Caco-2 (cell line): ENCODE measurements at regions not wholly inside any gene's neighbourhood (a gene's known extent, or its start where the extent isn't known, plus 50 kb on each side); places are given as distances from the start of the nearest gene placed in this dataset.
"Not testable (repeated sequence)": the region's sequence is repeated elsewhere in the genome, so short reads cannot be mapped to it uniquely, and the experiment has no call there.

Experiments used
- BruUV-seq: library from RNA; stranded (reverse); fragments of 400-500 nt; replicated peaks from 2 replicates; lab custom pipeline; 2021; lab: Mats Ljungman, UMichigan
- CTCF ChIA-PET: fragments of 300-600 bp; sonication (Branson Sonifier 250); formaldehyde crosslinking; loops from one replicate; lab custom pipeline; 2022; ENCODE audit warnings: antibody characterized with exemption; lab: Charles Lee
- POLR2A ChIA-PET: fragments of 300-600 bp; sonication (Branson Sonifier 250); formaldehyde crosslinking; loops from one replicate; lab custom pipeline; 2022; ENCODE audit warnings: antibody characterized with exemption; lab: Charles Lee
- DNase-seq, 2 experiments: peaks; one replicate each; pipeline versions ENCODE4 v3.0.0 to v3.0.0-alpha.2; 2020 to 2022
- H3K27me3 ChIP-seq: replicated peaks from 2 replicates; pipeline ENCODE4 v1.6.0; 2011; ENCODE audit warnings: low read length; ENCODE audit not compliant: control insufficient read depth, insufficient read depth
- H3K36me3 ChIP-seq: 2 replicates; pipeline ENCODE4 v1.5.1; 2011; ENCODE audit warnings: low read length; ENCODE audit not compliant: control insufficient read depth, insufficient read depth
- H3K4me1 ChIP-seq: fragments of 250-450 bp; sonication (Bioruptor Pico); 2 replicates; pipeline ENCODE4 v1.5.1; 2020; ENCODE audit warnings: mild to moderate bottlenecking
- H3K4me3 ChIP-seq: 2 replicates; pipeline ENCODE4 v1.5.1; 2011; ENCODE audit warnings: low read depth, mild to moderate bottlenecking, control low read depth, low read length
- H3K9me3 ChIP-seq: fragments of 250-450 bp; sonication (Bioruptor Pico); 2 replicates; pipeline ENCODE4 v1.5.1; 2020; ENCODE audit warnings: mild to moderate bottlenecking, moderate library complexity
- H3K27ac Mint-ChIP-seq: one replicate; pipeline ENCODE4 v1.8.0; 2022; ENCODE audit warnings: mixed read lengths; ENCODE audit not compliant: unreplicated experiment
- H3K27me3 Mint-ChIP-seq: one replicate; pipeline ENCODE4 v1.8.0; 2022; ENCODE audit warnings: mixed read lengths; ENCODE audit not compliant: insufficient read depth, unreplicated experiment
- H3K36me3 Mint-ChIP-seq: one replicate; pipeline ENCODE4 v1.8.0; 2022; ENCODE audit warnings: mild to moderate bottlenecking, mixed read lengths; ENCODE audit not compliant: insufficient read depth, unreplicated experiment
- H3K4me1 Mint-ChIP-seq: one replicate; pipeline ENCODE4 v1.8.0; 2022; ENCODE audit warnings: low read depth, mixed read lengths; ENCODE audit not compliant: unreplicated experiment
- H3K4me3 Mint-ChIP-seq: one replicate; pipeline ENCODE4 v1.8.0; 2022; ENCODE audit warnings: mild to moderate bottlenecking, moderate library complexity, mixed read lengths; ENCODE audit not compliant: unreplicated experiment
- H3K9me3 Mint-ChIP-seq: one replicate; pipeline ENCODE4 v1.8.0; 2022; ENCODE audit warnings: mixed read lengths; ENCODE audit not compliant: unreplicated experiment
- CTCF ChIP-seq, 2 experiments: fragments of 200-600 bp in 1 of 2; IDR thresholded peaks; 1 replicate in 1 of 2; 2 replicates in 1 of 2; pipeline versions ENCODE4 v1.5.1 to v1.8.0; 2011 to 2022; ENCODE audit warnings: antibody characterized with exemption in 1 of 2, control low read depth in 1 of 2, inconsistent platforms in 1 of 2, low read depth in 1 of 2, low read length in 1 of 2, mild to moderate bottlenecking in 1 of 2, moderate library complexity in 1 of 2; ENCODE audit not compliant: insufficient read depth in 1 of 2, severe bottlenecking in 1 of 2, unreplicated experiment in 1 of 2
- intact Hi-C: fragments of 100-400 bp; cut with micrococcal nuclease; formaldehyde crosslinking; loops from one replicate; pipeline ENCODE4 v1.10.0; 2022; ENCODE audit not compliant: unreplicated experiment

GRCh38 chr2:64934530-64934929 lies 54.7 kb upstream of the SLC1A4 start:
- H3K4me1 Mint-ChIP-seq: no peaks in the 10 kb centered on the region
- Histone ChIP-seq H3K9me3 (no peaks in the 10 kb centered on the region), H3K4me3 (no peak overlapping the region), H3K36me3 (no peaks in the 10 kb centered on the region), H3K4me1 (no peaks in the 10 kb centered on the region), H3K27me3 (no peaks in the 10 kb centered on the region; the same call in 1 of the 2 replicates)
- TF ChIP-seq CTCF (IDR thresholded peaks at IDR 0.05; ENCODE audit: insufficient read depth in 1 of 2, low read depth in 1 of 2, low read length in 1 of 2, severe bottlenecking in 1 of 2, unreplicated experiment in 1 of 2): no peak
- H3K27ac Mint-ChIP-seq: no peak overlapping the region
- CTCF ChIA-PET: interaction anchor here (0.6 kb wide), 1 partner anchor 56 kb away, joined by 3 read pairs; no protein-coding TSS in a partner anchor
- intact Hi-C loops: no loop called here
- no peak for DNase-seq
- no peaks in the 10 kb centered on the region for H3K36me3 Mint-ChIP-seq
- peaks cover 12% of the 10 kb centered on the region for H3K27me3 Mint-ChIP-seq
- no peak overlapping the region for H3K4me3 Mint-ChIP-seq
- no peaks in the 10 kb centered on the region for H3K9me3 Mint-ChIP-seq
- no TSS peak for BruUV-seq
- POLR2A ChIA-PET: no interaction called here

GRCh38 chr2:64936809-64937208 lies 52.4 kb upstream of the SLC1A4 start:
- H3K27me3 Mint-ChIP-seq: peaks cover 6% of the 10 kb centered on the region
- CTCF ChIA-PET: interaction anchor here (0.5 to 0.6 kb wide), 2 partner anchors 52 to 186 kb away, joined by 3 read pairs; no protein-coding TSS in a partner anchor

GRCh38 chr2:64937314-64937686 lies 51.9 kb upstream of the SLC1A4 start:
- H3K36me3 Mint-ChIP-seq, H3K27me3 ChIP-seq, H3K9me3 ChIP-seq, H3K4me3 Mint-ChIP-seq, DNase-seq, POLR2A ChIA-PET, H3K27me3 Mint-ChIP-seq, H3K4me1 ChIP-seq, BruUV-seq, intact Hi-C loops, H3K4me3 ChIP-seq, H3K27ac Mint-ChIP-seq, H3K4me1 Mint-ChIP-seq, H3K9me3 Mint-ChIP-seq, H3K36me3 ChIP-seq: not testable (repeated sequence)
- CTCF ChIA-PET: interaction anchor here (0.6 kb wide), 1 partner anchor 51 kb away, joined by 3 read pairs; no protein-coding TSS in a partner anchor

More at GRCh38 chr2:64936809-64937208, 52.4 kb upstream of the SLC1A4 start:
- Mint-ChIP-seq H3K9me3 (no peaks in the 10 kb centered on the region), H3K4me1 (no peaks in the 10 kb centered on the region), H3K4me3 (no peak overlapping the region), H3K36me3 (no peaks in the 10 kb centered on the region), H3K27ac (no peak overlapping the region)
- H3K36me3 ChIP-seq: no peaks in the 10 kb centered on the region
- no peak for TF ChIP-seq CTCF (IDR thresholded peaks at IDR 0.05; ENCODE audit: insufficient read depth in 1 of 2, low read depth in 1 of 2, low read length in 1 of 2, severe bottlenecking in 1 of 2, unreplicated experiment in 1 of 2)
- H3K9me3 ChIP-seq: no peaks in the 10 kb centered on the region
- POLR2A ChIA-PET: no interaction called here
- no peaks in the 10 kb centered on the region for H3K4me1 ChIP-seq
- H3K4me3 ChIP-seq: no peak overlapping the region
- no peak for DNase-seq
- intact Hi-C loops: no loop called here
- H3K27me3 ChIP-seq: no peaks in the 10 kb centered on the region; the same call in 1 of the 2 replicates
- no TSS peak for BruUV-seq
